NCI-H187 treated with DMSO at 0.1 percent for 48 hours (cell line): ENCODE measurements at regions not wholly inside any gene's neighbourhood (a gene's known extent, or its start where the extent isn't known, plus 50 kb on each side); places are given as distances from the start of the nearest gene placed in this dataset.

Experiments
- DNase-seq: peaks from one replicate; lab custom pipeline; 2025; lab: John Stamatoyannopoulos, UW

DNA sequence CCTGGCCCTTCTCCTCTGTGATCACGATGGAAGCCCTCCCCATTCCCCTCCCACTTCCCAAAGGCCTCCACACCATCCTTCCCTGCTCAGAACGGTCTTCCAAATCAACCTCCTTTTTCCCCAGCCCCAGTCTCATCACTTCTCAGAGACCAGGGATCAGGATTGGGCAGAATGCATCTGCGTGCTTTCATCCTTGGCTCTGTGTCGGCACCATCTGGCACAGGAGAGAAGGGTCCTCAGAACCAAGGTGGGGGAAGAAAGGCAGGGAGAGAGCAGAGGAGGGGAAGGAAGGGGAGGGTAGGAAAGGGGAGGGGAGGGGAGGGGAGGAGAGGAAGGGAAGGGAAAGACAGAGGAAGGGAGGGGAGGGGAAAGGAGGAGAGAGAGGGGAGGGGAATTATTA is 52.4 kb upstream of the FICD start:
- DNase-seq: no peak

DNA sequence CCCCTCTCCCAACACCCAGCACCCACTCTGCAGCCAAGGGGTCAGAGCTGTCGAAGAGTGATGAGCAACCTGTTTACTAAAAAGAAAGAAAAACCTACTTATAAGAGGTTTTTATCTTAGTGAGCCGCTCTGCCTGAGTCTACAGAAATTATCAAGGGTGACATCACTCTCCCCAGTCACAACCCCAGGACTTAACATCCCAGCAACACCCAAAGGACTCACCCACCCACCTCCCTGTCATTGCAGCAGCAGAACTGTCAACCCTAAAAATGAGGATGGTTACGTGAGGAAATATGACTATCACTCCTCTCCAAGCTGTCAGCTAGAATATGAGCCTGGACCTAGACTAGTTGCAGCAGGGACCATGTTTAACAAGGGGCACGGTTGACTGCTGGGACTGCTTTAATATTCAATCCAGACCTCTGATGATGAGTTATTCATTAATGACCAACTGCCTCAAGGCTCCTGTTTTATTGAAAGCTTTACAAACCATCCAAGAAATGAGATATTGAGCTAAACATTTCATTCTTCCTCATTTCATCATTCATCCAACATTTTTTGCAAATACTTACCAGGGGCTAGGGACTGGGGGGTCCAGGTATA is 53.9 kb upstream of the FICD start:
- DNase-seq: no peak

DNA sequence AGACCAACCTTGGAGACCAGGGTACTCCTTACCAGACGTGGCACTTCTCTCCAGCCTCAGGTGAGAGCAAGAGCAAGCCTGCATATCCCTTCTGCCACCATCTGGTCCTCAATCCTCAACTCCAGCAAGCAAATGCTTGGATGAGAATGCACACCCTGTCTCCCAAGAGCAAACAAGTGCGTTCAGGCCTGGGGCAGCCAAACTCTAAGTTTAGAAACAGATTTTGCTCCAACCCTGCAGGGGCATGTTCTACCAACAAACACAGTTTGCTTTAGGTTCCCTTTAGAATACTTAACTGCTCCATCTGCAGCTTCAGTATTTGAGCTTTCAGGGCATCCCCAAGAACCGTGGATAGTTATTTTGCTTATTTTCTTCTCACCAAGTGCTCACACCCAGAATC is 55.9 kb upstream of the FICD start:
- DNase-seq: no peak

DNA sequence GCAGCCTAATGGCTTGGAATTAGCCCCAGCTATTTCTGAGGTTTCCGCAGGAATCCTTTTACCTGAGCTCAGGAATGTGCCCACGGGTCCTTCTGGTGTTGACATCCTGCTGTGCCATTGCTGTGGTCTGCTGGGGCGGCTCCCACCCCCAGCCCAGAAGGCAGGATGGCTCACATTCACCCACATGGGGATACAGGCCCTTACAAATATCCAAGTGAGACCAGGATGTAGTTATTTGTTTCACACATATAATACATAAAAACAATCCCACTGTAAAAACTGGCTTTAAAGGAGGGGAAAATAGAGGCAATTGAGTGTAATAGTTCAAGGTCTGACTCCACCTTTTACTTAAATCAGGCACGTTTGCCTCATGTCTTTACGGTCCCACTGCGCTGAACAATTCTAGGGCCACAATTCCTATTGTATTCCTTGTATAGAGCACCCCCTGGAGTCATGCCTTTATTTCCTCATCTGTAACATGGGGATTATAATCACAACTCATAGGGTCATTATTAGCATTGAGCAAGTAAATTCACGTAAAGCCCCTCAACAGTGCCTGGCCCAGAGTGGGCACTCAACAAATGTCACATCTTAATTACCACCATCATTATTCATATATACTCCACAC is 57.2 kb upstream of the FICD start:
- no peak for DNase-seq

DNA sequence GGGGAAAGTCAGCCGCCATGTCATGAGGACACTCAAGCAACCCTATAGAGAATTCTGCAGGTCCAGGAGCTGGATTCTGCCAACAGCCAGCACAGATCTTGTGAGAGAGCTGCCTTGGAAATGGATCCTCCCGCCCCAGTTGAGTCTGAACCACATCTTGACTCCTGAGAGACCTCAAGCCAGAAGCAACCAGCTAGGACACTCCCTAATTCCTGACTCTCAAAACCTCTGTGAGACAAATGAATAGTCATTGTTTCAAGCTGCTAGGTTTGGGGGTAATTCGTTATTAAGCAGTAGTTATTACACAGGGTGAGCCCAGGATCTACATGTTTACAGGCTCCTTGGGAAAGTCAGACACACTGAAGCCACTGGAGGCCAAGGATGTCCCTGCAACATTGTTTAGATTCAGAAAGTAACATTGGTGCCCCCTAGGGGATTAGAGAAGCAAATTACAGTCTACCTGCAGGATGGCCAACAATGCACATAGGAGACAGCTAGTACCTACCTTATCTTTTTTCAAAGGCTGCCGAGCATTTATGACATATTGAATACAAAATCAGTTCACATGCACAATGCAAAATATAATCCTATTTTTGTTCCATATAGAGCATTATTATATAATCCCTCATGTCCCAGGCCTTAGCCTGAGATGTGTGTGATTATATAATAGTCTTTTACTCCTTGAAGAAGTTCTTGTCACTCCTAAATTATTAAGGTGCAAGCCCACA is 57.9 kb upstream of the FICD start:
- peak; percentile 83 for DNase-seq

DNA sequence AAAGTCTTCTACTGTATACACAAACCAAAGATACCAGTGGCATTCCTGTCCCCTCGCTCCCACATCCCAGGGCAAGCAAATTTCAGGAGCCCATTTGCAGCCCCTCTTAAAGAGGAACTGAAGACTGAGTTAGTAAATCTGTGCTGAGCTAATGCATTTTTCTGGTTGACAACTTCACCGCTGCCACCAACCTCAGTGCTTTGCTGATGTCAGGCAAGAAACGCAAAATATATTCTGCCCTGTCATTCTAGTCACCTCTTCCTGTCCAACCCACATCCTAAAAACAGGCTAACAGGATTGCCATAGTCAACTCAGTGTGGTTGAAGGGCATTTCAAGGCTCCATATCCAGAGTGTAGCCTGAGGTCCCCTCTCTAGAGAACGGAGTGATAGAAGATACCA is 59.4 kb upstream of the FICD start:
- no peak for DNase-seq

DNA sequence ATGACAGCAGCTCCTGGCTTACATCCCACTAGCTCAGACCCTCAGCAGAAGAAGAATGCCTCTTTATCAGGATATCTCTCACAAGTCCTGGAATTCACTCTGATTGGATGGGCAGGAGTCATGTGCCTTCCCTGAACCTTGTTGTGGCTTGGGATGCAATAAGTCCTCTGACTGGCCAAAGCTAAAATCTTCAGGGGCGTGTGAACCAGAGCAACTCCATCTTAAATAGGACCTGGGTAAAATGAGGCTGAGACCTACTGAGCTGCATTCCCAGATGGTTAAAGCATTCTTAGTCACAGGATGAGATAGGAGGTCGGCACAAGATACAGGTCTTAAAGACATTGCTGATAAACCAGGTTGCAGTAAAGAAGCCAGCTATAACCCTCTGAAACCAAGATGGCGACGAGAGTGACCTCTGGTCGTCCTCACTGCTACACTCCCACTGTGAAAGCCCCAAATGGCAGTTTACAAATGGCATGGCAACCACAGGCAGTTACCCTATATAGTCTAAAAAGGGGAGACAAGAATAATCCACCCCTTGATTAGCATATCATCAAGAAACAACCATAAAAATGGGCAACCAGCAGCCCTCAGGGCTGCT is 60.4 kb upstream of the FICD start:
- no peak for DNase-seq

DNA sequence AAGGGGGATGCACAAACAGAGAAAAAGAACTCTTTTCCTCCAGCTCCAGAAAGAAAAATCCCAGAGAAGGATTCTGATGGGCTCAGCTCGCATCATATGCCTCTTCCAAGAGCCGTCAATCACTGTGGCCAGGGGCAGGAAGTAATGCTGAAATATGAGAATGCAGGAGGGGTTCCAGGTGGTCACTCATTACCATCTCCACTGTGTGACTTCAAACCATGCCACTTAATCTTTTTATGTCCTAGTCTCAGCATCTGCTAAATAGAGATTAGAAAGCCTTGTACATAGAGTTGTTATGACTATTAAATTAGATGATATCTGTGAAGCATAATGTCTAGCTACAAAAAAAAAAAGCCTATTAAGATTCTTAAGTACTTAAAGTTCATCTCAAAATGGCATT is 65.6 kb upstream of the FICD start:
- no peak for DNase-seq

DNA sequence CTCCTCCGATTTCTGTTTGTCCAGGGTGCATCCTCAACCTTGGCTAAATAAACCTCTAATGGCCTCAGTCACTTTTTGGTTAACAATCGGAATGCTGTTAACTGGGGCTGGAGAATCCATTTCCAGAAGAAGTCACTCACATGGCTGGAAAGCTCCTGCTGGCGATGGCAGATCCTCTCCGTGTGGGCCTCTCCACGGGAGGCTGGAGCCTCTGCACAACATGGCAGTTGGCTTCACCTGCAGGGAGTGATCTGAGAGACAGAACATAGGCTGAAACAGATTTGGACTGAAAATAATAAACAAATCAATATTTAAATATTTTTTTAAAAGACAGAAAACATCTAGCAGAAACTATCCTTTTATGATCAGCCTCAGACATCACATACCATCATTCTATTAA is 66.8 kb upstream of the FICD start:
- DNase-seq: no peak

DNA sequence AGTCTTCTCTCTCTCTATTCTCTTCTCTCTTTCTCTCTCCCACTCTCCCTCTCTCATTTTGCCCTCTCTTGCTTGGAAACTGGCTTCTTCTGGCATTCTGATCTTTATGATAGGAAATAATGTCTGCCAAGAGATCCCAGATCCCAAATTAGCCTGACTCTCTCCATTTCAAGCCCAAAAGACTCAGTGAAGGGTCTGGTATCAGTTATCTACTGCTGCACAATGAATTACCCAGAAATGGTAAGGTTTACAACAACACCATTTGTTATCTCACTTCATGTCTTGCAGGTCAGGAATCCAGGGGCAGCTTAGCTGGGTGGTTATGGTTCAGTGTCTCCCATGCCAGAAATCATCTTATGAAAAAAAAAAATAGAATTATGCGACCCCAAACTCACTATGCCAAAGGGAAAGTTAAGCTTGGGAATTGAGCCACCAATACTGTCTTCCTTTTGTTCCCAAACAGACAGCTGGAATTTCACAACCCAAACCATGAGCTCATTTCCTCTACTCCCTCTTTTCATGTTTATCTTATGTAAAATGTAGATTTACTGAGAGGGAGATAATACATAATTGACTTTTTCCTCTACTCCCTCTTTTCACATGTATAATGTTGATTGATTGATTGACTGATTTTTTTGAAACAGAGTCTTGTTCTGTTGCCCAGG is 67.8 kb upstream of the FICD start:
- no peak for DNase-seq

DNA sequence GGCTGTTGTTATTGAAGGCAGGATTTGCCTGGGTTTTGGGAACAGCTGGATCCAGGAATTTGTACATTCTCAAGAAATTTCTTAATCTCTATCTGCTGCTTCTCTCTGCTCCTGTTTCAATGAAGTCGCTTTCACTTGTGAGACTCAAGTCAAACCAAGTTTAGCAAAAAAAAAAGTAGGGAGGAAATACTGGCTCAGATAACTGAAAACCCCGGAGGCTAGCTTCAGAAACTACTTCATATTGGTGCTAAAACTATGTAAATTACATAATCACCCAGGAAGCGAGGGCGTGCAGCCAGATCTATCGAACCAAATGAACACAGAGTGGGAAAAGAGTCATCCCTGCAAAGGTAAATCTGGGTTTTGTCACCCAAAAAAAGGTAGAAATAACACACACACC is 68.3 kb upstream of the FICD start:
- DNase-seq: no peak

DNA sequence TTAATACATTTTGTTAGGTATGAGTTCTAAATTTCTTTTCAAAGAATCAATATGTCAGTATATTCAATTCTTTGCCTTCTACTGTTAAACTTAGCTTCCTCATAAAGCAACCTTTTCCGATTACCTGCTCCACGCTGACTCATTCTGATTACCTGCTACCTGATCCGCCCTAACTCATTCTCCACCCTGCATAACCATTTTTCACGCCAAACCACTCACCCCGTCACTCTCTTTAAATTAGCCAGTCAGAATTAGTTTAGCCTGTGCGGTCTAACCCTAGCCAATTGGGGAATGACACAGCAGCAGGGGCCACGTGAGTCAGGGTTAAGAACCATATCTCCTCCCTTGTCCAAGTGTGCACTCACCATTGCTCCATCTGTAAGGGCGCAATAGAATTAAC is 72.2 kb upstream of the FICD start:
- no peak for DNase-seq

DNA sequence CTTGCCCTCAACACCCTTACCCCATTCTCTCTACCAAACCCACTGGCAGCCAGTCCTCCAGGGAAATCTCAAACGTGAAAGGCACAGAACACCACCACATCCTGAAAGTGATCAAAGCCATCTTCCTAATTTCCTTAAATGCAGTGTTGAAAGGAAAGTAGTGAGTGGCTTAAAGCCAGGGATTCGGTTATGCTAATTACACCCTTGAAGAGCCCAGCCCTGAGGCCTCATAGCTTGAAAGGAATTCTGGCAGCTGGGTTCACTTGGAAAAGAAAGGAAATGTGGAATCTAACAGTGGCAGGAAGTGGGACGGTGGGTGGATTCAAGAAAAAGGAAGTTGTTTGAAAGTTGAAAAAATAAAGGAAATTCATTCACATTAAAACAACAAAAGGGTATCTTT is 73.0 kb upstream of the FICD start:
- no peak for DNase-seq

DNA sequence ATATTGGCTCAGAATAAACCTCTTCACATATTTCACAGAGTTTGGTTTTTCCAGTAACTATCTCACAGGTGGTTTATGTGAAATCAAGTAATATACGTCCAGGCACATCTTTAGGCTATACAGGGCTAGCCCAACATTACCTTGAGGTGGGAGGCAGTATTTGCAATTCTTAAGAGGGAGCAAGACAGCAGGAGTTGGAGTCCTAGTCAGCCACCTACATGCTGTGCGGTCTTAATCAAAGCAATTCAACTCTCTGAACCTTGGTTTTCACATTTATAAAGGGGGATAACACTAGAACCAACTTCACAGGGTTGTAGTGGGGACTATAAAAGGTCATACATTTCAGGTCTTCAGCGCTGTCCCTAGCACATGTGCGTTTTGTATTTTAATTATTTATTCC is 73.5 kb upstream of the FICD start:
- no peak for DNase-seq

DNA sequence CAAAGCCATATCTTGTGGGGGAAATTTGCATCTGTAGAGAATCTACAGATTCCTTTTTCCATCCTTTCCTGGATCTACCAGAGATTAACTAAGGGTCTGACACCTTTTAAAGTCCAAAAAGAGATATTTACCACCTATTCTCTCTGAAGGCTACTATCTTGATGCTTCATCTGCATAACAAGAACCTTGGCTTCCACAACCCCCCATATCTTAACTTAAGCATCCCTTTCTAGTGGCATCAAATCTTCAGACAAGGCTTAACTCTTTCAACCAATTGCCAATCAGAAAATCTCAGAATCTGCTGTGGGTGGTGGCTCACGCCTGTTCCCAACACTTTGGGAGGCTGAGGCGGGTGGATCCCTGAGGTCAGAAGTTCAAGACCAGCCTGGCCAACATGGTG is 74.3 kb upstream of the FICD start:
- DNase-seq: no peak

DNA sequence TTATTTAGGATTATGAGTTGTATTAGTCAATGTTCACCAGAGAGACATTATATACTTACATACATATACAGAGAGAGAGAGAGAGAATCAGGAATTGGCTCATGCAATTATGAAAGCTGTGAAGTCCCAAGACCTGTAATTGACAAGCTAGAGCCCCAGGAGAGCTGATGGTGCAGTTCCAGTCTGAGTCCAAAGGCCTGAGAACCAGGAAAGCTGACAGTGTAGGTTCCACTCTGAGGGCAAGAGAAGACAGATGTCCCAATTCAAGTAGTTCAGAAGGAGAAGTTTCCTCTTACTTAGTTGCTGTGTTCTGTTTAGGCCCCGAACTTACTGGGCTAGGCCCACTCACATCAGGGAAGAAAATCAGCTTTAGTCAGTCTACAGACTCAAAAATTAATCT is 76.4 kb upstream of the FICD start:
- DNase-seq: no peak

DNA sequence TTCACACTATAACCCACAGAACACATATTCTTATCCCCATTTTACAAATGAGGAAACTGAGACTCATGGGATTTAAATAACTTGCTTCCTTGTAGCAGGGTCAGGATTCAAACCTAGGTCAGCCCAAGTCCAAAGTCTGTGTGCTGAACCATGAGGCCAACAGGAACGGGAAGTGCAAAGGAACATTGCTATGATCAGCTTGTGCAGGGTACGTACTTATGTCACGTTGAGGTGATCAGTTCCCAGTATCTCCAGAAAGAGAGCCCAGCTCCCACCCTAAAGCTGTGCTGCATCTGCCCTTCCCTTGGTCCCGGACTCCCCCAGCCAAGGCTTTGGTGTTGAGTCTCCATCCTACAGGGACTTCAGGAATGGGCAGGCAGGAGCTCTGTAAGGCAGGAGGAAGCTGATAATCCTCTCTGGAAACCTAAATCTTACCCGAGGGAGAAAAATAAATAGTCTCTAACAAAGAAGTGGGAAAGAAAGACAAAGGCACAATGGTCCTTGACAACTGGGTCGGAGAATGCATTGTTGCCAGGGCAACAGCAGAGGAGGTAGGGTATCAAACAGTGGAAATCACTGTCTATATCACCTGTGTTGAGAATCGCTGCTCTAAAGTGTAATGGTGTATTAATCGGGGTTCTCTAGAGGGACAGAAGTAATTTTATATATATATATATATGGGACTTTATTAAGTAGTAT is 82.5 kb upstream of the FICD start:
- no peak for DNase-seq

DNA sequence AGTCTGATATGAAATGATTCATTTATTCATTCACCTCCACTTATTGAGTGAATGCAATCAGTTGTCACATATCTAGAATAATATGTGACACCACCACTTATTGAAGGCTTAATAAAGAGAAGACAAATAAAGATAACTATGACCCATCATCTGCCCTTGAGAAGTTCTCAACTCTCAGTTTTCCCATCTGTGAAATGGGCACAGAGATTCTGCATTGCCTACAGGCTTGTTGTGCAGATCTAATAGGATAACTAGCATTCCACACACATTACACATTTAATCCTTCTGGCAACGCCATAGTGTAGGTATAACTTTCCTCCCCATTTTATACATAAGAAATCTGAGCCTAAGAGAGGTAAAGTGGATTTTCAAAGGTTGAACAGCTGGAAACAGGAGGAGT is 84.2 kb upstream of the FICD start:
- no peak for DNase-seq

DNA sequence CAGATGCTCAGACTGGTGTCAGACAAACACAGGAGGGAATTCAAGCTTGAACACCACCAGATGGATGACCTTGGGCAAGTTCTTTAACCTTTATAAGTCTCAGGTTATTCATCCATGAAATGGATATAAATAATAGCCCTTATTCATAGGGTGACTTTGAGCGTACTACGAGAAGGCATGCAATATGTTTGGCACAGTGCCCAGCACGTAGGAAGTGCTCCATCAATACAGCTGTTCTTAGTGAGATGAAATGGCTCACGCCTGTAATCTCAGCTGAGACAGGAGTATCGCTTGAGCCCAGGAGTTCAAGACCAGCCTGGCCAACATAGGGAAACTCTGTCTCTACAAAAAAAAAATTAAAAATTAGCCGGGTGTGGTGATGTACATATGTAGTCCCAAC is 84.8 kb upstream of the FICD start:
- no peak for DNase-seq

DNA sequence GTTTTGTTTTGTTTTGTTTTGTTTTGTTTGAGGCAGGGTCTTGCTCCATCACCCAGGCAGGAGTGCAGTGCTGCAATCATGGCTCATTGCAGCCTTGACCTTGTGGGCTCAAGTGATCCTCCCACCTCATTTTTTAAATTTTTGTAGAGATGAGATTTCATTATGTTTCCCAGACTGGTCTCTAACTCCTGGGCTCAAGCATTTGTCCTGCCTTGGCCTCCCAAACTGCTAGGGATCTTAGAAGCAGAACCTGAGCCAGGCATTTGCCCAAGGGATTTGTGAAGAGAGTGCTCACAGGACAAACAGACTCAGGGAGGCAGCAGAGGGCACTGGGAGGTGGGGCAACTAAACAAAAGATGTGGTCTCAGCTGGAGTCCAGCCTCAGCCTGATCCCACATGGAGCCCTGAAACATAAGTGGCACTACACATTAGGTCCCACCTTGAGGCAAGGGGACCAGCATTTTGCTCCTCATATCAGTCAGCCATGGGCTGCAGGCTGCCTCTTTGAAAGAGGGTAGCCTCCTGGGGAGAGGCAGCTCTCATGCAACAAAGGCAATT is 86.2 kb upstream of the CMKLR1 start:
- DNase-seq: peak; percentile 35

DNA sequence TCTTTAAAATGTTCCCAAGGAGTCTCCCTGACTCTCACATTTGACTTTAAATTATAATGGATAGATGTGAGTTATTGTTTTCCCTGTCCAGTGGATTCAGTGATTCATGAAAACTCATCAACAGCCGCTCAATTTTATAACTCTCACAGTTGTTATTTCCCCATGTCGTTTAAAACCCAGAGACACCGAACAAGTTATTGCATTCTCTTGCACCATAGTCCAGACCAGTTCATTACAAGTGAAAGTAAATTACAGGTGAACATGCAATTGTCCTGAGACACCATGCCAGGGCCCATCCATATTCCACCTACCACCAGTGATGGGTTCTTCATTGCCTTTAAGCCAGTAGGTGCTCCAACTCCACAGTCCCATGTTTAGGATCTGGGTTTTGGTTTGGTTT is 85.7 kb upstream of the CMKLR1 start:
- DNase-seq: no peak

DNA sequence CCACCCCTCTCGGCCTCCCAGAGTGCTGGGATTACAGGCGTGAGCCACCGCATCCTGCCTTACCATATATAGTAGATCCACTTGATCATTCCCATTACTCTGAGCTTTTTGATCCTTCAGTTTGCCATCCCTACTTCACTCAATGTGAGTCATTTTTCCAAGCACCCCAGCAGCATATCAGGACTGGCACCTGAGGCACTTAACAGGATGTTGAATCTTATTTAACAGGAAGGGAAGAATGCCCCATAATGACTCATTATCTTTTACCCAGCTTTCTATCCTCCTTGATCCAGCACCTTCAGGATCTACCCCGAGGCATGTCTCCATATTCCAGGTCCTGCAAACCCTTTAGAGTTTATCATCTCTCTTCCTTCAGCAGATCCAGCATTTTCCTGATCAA is 84.9 kb upstream of the CMKLR1 start:
- no peak for DNase-seq
